ENCODE measurements at regions not wholly inside any gene's neighbourhood (a gene's known extent, or its start where the extent isn't known, plus 50 kb on each side); places are given as distances from the start of the nearest gene placed in this dataset.
"Not testable (repeated sequence)": the region's sequence is repeated elsewhere in the genome, so short reads cannot be mapped to it uniquely, and the experiment has no call there.

DNA sequence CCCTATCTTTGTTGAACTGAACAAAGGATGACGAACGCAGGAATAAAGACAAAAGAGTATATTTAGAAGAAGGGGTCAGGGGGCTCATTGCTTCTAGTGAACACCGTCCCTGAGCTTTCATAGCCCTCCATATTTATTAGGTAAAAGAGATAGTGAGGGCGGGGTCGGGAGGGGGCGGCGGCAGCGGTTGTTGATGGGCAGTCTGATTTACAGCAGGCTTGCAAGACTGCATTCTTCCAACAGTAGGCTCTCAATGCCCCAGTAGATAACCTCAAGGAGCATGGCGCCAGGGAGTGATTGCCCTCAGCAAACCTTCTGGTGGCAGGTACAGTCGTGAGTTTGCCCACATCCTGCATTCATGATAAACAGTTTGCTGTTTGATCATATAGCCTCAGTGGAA, 563.3 kb upstream of the SYNCRIP start:
- WGBS, 2 donors (ENCODE audit: low coverage in 1 of 2), result 84 to 94% methylated on average over 8 of the region's 10 CpGs
- Histone ChIP-seq H3K9me3 (no peaks in the 10 kb centered on the region), H3K27ac (no peak overlapping the region), H3K4me3 (no peak overlapping the region), H3K4me1 (no peaks in the 10 kb centered on the region), H3K36me3 (no peaks in the 10 kb centered on the region), H3K27me3 (no peaks in the 10 kb centered on the region)
- ATAC-seq, result no peak
- TF ChIP-seq, protein P1, sequence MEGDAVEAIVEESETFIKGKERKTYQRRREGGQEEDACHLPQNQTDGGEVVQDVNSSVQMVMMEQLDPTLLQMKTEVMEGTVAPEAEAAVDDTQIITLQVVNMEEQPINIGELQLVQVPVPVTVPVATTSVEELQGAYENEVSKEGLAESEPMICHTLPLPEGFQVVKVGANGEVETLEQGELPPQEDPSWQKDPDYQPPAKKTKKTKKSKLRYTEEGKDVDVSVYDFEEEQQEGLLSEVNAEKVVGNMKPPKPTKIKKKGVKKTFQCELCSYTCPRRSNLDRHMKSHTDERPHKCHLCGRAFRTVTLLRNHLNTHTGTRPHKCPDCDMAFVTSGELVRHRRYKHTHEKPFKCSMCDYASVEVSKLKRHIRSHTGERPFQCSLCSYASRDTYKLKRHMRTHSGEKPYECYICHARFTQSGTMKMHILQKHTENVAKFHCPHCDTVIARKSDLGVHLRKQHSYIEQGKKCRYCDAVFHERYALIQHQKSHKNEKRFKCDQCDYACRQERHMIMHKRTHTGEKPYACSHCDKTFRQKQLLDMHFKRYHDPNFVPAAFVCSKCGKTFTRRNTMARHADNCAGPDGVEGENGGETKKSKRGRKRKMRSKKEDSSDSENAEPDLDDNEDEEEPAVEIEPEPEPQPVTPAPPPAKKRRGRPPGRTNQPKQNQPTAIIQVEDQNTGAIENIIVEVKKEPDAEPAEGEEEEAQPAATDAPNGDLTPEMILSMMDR (IDR thresholded peaks at IDR 0.05), result no peak
- TF ChIP-seq POLR2AphosphoS5 (IDR thresholded peaks at IDR 0.05) (no peak), EP300 (IDR thresholded peaks at IDR 0.05) (no peak), POLR2A (IDR thresholded peaks at IDR 0.05) (no peak)

DNA sequence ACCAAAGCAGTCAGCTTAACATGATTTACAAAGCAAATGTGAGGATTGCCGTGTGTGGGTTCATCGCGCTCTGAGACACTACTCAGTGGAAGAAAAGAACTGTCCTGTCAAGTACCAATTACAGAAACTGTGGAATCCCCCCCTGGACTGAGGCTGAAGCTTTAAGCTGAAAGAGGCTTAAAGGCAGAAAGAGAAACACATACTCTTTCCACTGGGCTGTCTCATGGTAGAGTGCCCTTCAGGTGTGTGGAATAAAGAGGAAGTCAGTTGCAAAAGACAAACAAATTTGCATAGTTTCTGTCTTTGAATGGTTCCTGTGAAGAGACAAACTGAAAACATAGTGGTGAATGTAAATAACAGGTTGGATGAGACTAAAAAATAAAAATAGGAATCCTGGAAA, 560.4 kb upstream of the SYNCRIP start:
- H3K27ac ChIP-seq, result no peak overlapping the region
- ATAC-seq, result no peak
- H3K4me3 ChIP-seq, result no peak overlapping the region
- peaks cover 0 to 8% (median 0%) of the 10 kb centered on the region in 3 donors for H3K4me1 ChIP-seq
- no peaks in the 10 kb centered on the region for H3K27me3 ChIP-seq
- 56 to 80% methylated on average over 3 of the region's 3 CpGs for WGBS, 2 donors (ENCODE audit: low coverage in 1 of 2)
- H3K9me3 ChIP-seq, result no peaks in the 10 kb centered on the region
- H3K36me3 ChIP-seq, result no peaks in the 10 kb centered on the region
- TF ChIP-seq POLR2A (IDR thresholded peaks at IDR 0.05) (no peak), EP300 (IDR thresholded peaks at IDR 0.05) (no peak), POLR2AphosphoS5 (IDR thresholded peaks at IDR 0.05) (no peak)
- TF ChIP-seq, protein P1 (IDR thresholded peaks at IDR 0.05), result no peak

DNA sequence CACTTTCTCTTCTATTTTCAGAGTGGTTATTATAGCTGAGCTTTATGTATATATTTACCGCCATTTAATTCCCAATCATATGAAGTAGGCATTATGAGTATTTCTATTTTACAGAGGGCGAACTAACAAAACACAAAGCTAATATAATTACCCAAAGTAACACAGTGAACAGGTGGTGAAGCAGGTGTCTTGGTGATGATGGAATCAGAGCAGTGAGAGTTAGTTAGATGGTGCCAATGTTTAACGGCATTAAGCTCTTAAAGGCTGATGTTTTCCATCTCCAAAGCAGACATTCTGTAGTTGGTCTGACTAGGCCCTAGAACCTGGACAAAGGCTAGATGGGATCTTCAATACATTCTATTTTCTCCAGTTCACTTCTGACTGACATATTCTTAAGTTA, 551.1 kb upstream of the SYNCRIP start:
- Histone ChIP-seq H3K27me3 (no peaks in the 10 kb centered on the region), H3K4me3 (no peak overlapping the region), H3K9me3 (no peaks in the 10 kb centered on the region), H3K4me1 (peaks cover 0 to 3% (median 0%) of the 10 kb centered on the region in 3 donors), H3K36me3 (no peaks in the 10 kb centered on the region), H3K27ac (no peak overlapping the region)
- TF ChIP-seq, protein P1 (IDR thresholded peaks at IDR 0.05), result no peak
- TF ChIP-seq POLR2A (IDR thresholded peaks at IDR 0.05) (no peak), EP300 (IDR thresholded peaks at IDR 0.05) (no peak), POLR2AphosphoS5 (IDR thresholded peaks at IDR 0.05) (no peak)
- WGBS, 2 donors (ENCODE audit: low coverage in 1 of 2), result 84 to 100% methylated on average over 2 to 3 of the region's 3 CpGs
- ATAC-seq, result no peak

DNA sequence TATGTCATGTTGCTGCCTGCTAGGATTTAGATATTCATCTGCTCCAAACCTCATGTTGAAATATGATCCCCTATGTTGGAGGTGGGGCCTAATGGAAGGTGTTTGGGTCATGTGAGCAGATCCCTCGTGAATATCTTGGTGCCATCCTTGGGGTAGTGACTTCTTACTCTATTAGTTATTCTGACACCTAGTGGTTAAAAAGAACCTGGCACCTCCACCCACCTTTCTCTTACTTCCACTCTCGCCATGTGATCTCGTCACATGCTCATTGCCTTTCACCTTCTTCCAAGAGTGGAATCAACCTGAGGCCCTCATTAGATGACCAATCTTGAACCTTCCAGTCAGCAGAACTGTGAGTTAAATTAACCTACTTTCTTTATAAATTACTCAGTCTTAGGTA, 549.4 kb upstream of the SYNCRIP start:
- H3K36me3 ChIP-seq, result no peaks in the 10 kb centered on the region
- no peak overlapping the region for H3K4me3 ChIP-seq
- no peaks in the 10 kb centered on the region for H3K9me3 ChIP-seq
- TF ChIP-seq POLR2A (IDR thresholded peaks at IDR 0.05) (no peak), POLR2AphosphoS5 (IDR thresholded peaks at IDR 0.05) (no peak), EP300 (IDR thresholded peaks at IDR 0.05) (no peak)
- TF ChIP-seq, protein P1 (IDR thresholded peaks at IDR 0.05), result peak in 1 of 4 experiments; percentile 22
- 77 to 86% methylated on average over 3 of the region's 3 CpGs for WGBS, 2 donors (ENCODE audit: low coverage in 1 of 2)
- no peaks in the 10 kb centered on the region for H3K4me1 ChIP-seq
- no peaks in the 10 kb centered on the region for H3K27me3 ChIP-seq
- ATAC-seq, result no peak
- no peak overlapping the region for H3K27ac ChIP-seq

DNA sequence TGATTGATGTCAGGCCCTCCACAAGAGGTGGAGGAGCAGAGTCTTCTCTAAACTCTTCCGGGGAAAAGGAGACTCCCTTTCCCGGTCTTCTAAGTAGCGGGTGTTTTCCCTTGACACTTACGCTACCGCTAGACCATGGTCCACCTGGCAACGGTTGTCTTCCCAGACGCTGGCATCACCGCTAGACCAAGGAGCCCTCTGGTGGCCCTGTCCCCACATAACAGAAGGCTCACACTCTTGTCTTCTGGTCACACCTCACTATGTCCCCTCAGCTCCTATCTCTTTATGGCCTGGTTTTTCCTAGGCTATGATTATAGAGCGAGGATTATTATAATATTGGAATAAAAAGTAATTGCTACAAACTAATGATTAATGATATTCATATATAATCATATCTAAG, 532.5 kb upstream of the SYNCRIP start:
- not testable (repeated sequence) for H3K27me3 ChIP-seq, H3K9me3 ChIP-seq, H3K27ac ChIP-seq, H3K36me3 ChIP-seq, H3K4me3 ChIP-seq, ATAC-seq, H3K4me1 ChIP-seq
- 69 to 85% methylated on average over 5 to 9 of the region's 9 CpGs for WGBS, 2 donors (ENCODE audit: low coverage in 1 of 2)
- TF ChIP-seq, protein P1 (IDR thresholded peaks at IDR 0.05), result peak in 1 of 4 experiments; percentile 8
